Stimulated activated CD8-positive, alpha-beta memory T cell treated with anti-CD3 and anti-CD28 coated beads, Interleukin-12 subunit alpha, Interleukin-12 subunit beta, amount 100 ng/mL, for 1 hour (primary cell): ENCODE measurements at regions not wholly inside any gene's neighbourhood (a gene's known extent, or its start where the extent isn't known, plus 50 kb on each side); places are given as distances from the start of the nearest gene placed in this dataset.

Experiments
- DNase-seq: peaks from one replicate; pipeline ENCODE4 v3.0.0-alpha.2; 2020; ENCODE audit warnings: low read depth

- no peak for DNase-seq
Observed at GRCh38 chr20:4512891-4513550, 173.2 kb upstream of the PRNP start.

GRCh38 chr20:4511776-4512175 is 174.5 kb upstream of the PRNP start:
- DNase-seq, result no peak

- no peak for DNase-seq
Observed at GRCh38 chr20:4509825-4510522, 176.3 kb upstream of the PRNP start.

DNA sequence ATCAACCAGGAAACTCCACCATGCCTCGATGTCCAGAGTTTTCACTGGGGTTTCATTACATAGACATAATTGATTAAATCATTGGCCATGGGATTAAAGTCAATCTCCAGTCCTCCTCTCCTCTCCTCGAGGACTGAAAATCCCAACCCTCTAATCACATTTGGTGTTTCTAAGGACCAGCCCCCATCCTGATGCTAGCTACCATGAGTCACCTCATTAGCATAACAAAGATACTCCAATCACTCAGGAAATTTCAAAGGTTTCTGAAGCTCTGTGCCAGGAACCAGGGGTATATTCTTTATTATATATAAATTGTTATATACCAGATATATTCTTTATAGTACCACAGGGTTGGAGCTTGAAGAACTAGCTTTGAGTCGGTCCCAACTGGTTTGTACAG is 177.5 kb upstream of the PRNP start:
- no peak for DNase-seq

- no peak for DNase-seq
Observed at GRCh38 chr20:4507288-4507719, 179.0 kb upstream of the PRNP start.

- DNase-seq, result no peak
Observed at GRCh38 chr20:4504814-4505213, 181.4 kb upstream of the PRNP start.

GRCh38 chr20:4502756-4503155 is 183.5 kb upstream of the PRNP start:
- no peak for DNase-seq

GRCh38 chr20:4493386-4493785 is 192.9 kb upstream of the PRNP start:
- DNase-seq, result no peak

DNA sequence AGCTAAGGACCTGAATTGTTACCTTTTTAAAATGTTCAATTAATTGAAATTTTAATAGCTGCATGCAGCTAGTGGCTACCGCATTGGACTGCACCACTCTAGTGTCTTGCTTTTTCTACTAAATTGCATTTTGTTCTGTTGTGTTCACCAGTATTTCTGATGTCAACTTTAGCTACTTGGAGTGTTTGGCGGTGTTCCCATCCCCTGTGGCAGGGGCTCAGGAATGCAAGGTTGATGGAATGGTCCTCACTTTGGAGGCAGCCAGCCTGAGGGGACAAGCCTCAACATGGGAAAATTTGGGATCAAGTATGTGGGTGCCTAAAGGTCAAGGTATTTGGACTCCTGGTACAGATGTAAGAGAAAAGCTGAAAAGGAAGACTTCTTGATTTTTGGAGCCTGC is 194.6 kb upstream of the PRNP start:
- DNase-seq, result no peak

DNA sequence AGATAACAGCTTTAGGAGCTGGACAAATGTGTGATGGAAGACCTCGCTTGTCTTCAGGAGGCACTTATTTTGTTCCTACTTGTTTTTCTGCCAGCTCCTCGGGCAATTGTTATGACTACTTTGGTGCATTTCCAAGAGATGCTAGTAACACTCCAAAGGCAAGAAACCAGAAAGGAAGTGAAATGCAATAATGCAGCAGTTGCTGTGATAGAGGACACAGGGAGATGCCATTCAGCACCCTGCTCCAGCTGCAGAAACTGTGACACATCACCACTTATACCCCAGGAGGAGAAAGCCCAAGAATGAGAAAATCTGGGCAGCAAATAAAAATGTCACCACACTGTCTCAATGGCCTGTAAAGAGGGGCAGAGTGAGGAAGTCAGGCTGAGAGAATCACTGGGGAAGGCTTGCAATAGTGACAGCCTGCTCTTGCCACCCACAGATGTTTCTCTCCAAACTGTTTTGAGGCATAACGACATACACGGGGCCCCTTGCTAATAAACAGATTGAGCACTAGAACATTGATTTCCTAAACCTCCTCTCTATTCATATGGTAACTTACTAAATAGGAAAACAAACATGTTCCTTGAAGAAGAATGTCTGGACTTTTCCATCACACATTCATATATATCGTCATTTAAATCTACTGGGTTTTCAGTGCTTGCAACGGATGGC is 195.5 kb upstream of the PRNP start:
- no peak for DNase-seq

- no peak for DNase-seq
Observed at GRCh38 chr20:4490045-4490444, 196.2 kb upstream of the PRNP start.

GRCh38 chr20:4488407-4489339 is 197.6 kb upstream of the PRNP start:
- DNase-seq, result no peak

DNA sequence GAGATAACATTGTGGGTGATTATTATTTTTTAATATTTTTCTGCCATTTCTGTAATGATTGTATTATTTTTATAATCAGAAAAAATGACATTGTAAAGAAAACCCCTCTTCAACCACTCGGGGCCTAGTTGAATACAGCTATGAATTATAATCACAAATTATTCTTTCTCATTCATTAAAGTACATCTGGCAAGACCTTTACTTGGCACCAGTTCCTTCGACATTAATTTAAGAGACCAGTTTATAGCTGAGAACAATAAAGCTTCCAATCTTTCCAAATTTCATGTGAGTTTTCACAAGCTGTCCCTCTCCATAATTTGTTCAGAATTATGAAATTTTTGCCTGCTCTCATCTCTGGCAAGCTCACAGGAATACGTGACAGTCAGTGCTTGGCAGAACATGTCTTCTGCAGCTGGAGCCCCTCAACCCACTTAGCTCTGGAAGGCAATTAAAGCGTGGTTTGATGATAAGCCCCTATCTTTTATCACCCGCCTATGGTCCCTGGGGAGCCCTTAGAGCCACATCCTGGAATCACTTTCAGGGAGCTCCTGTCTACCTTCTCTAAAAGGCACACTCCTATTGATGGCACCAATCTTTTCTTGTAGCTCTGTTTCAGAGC is 201.8 kb upstream of the PRNP start:
- DNase-seq, result no peak

- DNase-seq, result no peak
Observed at GRCh38 chr20:4483961-4484360, 202.3 kb upstream of the PRNP start.

DNA sequence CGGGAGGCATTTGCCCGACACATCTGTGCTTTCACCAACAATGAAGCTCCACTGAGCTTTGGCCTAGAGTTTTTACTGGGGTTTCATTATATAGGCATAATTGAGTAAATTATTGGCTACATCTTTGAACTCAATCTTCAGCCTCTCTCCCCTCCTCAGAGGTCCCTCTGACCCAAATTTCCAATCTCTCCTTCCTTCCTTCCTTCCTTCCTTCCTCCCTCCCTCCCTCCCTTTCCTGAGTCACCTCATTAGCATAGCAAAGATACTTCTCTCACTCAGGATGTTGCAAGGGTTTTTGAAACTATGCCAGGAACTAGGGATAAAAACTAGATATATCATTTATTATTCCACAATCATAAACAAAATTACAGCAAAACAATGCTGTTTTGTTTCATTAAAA is 202.8 kb upstream of the PRNP start:
- no peak for DNase-seq

DNA sequence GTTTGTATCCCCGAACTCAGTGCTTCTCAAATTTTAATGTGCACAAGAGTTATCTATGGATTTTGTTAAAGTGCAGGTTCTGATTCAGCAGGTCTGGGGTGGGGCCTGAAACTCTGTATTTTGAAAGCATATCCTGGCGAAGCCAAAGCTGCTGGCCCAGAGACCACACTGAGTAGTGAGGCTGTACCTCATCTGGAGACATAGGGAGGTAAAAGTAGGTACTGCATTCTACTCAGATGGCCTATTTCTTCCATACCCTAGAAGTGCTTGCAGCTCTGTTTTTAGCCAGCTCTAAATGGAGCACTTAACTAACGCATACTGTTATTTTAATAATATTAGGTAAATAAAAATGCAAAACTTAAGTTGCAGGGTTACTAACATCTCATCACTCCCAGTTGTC is 206.2 kb upstream of the PRNP start:
- no peak for DNase-seq

GRCh38 chr20:4476903-4477500 is 209.3 kb upstream of the PRNP start:
- DNase-seq, result no peak

GRCh38 chr20:4472906-4473305 is 213.3 kb upstream of the PRNP start:
- no peak for DNase-seq

GRCh38 chr20:4471221-4471620 is 215.0 kb upstream of the PRNP start:
- no peak for DNase-seq

DNA sequence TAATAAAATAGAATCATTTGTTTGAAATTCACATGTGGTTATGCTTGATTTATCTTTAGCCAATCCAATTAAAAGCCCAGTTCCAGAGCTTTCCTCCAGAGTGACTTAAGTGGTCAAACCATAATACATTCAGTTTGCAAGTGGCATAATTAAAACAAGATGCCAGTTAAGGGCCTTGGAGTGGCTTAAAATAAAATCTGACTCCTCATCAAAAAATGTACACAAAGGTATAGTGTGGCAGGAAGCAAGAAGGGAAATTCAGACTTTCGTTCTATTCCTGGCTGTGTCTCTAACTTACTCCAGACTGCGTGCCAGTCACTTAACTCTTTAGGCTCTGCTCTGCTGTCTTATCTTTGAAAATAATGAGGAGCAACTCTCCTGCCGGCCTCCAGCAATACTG is 215.9 kb upstream of the PRNP start:
- DNase-seq, result no peak

DNA sequence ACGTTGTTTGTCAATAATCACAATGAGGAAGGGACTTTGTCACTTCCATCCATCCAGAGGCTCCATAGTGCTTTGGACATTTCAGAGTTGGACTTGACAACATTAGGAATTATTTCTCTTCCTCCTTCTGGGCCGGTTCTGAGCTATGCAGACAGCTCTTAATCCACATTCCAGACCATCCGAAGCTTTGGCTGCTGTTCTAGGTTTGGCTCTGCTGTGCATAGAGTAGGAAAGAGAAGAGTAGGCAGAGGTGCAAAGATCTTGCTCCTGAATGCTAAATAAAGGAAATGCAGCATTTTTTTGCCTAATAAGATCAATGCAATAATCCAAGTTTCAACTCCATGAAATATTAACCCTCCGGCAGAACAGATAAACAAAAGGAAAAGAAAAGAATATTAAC is 216.3 kb upstream of the PRNP start:
- DNase-seq, result no peak
